Spleen (tissue), 11 donors: ENCODE measurements at regions not wholly inside any gene's neighbourhood (a gene's known extent, or its start where the extent isn't known, plus 50 kb on each side); places are given as distances from the start of the nearest gene placed in this dataset.
"Not testable (repeated sequence)": the region's sequence is repeated elsewhere in the genome, so short reads cannot be mapped to it uniquely, and the experiment has no call there.

Experiments
- DNase-seq: peaks from one replicate; pipeline ENCODE4 v3.0.0-alpha.2; 2020
- H3K27ac ChIP-seq, 8 donors: fragments of 200-600 bp; sonication (generic) in 7 of 8; 1 replicate in 4 of 8; 2 replicates in 4 of 8; pipeline versions ENCODE4 v1.5.0 to v1.8.0; 2016 to 2021; ENCODE audit warnings: inconsistent platforms in 4 of 8, mild to moderate bottlenecking in 4 of 8, moderate library complexity in 1 of 8
- H3K27me3 ChIP-seq, 7 donors: fragments of 200-600 bp; sonication (generic) in 6 of 7; replicated peaks in 1 of 7; 1 replicate in 4 of 7; 2 replicates in 3 of 7; pipeline versions ENCODE4 v1.5.0 to v1.8.0; 2016 to 2021; ENCODE audit warnings: inconsistent platforms in 3 of 7, mild to moderate bottlenecking in 1 of 7
- H3K36me3 ChIP-seq, 6 donors: fragments of 200-600 bp; sonication (generic) in 5 of 6; 1 replicate in 4 of 6; 2 replicates in 2 of 6; pipeline versions ENCODE4 v1.5.0 to v1.8.0; 2016 to 2021; ENCODE audit warnings: inconsistent platforms in 2 of 6
- H3K4me1 ChIP-seq, 6 donors: fragments of 200-600 bp; sonication (generic) in 5 of 6; 1 replicate in 3 of 6; 2 replicates in 3 of 6; pipeline versions ENCODE4 v1.5.0 to v1.8.0; 2016 to 2021; ENCODE audit warnings: inconsistent platforms in 3 of 6
- H3K4me3 ChIP-seq, 8 donors: fragments of 200-600 bp; sonication (generic) in 7 of 8; 1 replicate in 4 of 8; 2 replicates in 4 of 8; pipeline versions ENCODE4 v1.5.0 to v1.8.0; 2016 to 2021; ENCODE audit warnings: inconsistent platforms in 4 of 8, mild to moderate bottlenecking in 4 of 8, moderate library complexity in 2 of 8
- H3K9me3 ChIP-seq, 8 donors: fragments of 200-600 bp; sonication (generic) in 7 of 8; 1 replicate in 4 of 8; 2 replicates in 4 of 8; pipeline versions ENCODE4 v1.5.0 to v1.8.0; 2016 to 2021; ENCODE audit warnings: inconsistent platforms in 4 of 8
- CTCF ChIP-seq, 11 experiments: fragments of 200-600 bp in 7 of 11; fragments of 450-650 bp in 4 of 11; sonication (generic) in 4 of 11; IDR thresholded peaks in 8 of 11; conservative IDR thresholded peaks in 3 of 11; 1 replicate in 7 of 11; 2 replicates in 4 of 11; pipeline versions ENCODE4 v1.4.0 to v1.8.0; 2016 to 2021; ENCODE audit warnings: antibody characterized with exemption in 11 of 11, inconsistent platforms in 4 of 11, mild to moderate bottlenecking in 1 of 11
- POLR2A ChIP-seq, 3 donors: fragments of 450-650 bp; IDR thresholded peaks; one replicate each; pipeline ENCODE4 v1.5.1; 2017; ENCODE audit warnings: antibody characterized with exemption in 3 of 3, mild to moderate bottlenecking in 1 of 3
- POLR2AphosphoS5 ChIP-seq, 3 donors: sonication (generic); formaldehyde crosslinking; IDR thresholded peaks; one replicate each; pipeline ENCODE4 v1.5.1; 2017; ENCODE audit warnings: antibody characterized with exemption in 3 of 3
- WGBS, 5 donors: extraction: QIAGEN DNeasy Blood & Tissue Kit in 3 of 5; methylation state at CpG; one replicate each; pipeline versions ENCODE4 v1.1.5 to v1.1.7; 2013 to 2018; 5-methylcytosine and 5-hydroxymethylcytosine counted together
- intact Hi-C: fragments of 100-400 bp; cut with DNase I; formaldehyde crosslinking; loops from one replicate; pipeline ENCODE4 v1.15.0; 2023; ENCODE audit warnings: low total_unique reads
- donor health status: healthy with polysubstance abuse.
- donor health status: DM: no; HTN: no; CAD: no; lungs with moderate emphysema.
- donor health status: DM: no; HTN: no; CAD: no.
- donor health status: Bipolar disorder and iron deficiency.
- donor health status: healthy.
- donor health status: DM: no; HTN: no; CAD: no.
- donor health status: DM: yes; HTN: yes; CAD: no.

GRCh38 chr1:37184789-37185188, 150.5 kb upstream of the GRIK3 start:
- 56 to 80% (median 63%) methylated on average over 1 of the region's 1 CpG for WGBS, 5 donors

GRCh38 chr1:37186246-37186756, 152.0 kb upstream of the GRIK3 start:
- no peak for TF ChIP-seq POLR2AphosphoS5 (IDR thresholded peaks at IDR 0.05)
- TF ChIP-seq CTCF (IDR thresholded peaks at IDR 0.05 in 8 of 11, conservative IDR thresholded peaks at IDR 0.05 in 3 of 11): no peak
- no peak for TF ChIP-seq POLR2A (IDR thresholded peaks at IDR 0.05)
- peaks cover 0 to 13% (median 5%) of the 10 kb centered on the region in 8 donors for H3K9me3 ChIP-seq
- H3K4me3 ChIP-seq: no peak overlapping the region
- no peaks in the 10 kb centered on the region for H3K4me1 ChIP-seq
- WGBS, 5 donors: 85 to 100% (median 90%) methylated on average over 1 of the region's 1 CpG
- peaks cover 0 to 44% (median 6%) of the 10 kb centered on the region in 7 donors for H3K27me3 ChIP-seq
- no peak for DNase-seq
- intact Hi-C loops: no loop called here
- no peak overlapping the region for H3K27ac ChIP-seq
- H3K36me3 ChIP-seq: no peaks in the 10 kb centered on the region

More at GRCh38 chr1:37184789-37185188, 150.5 kb upstream of the GRIK3 start:
- Histone ChIP-seq H3K27me3 (peaks cover 0 to 50% (median 6%) of the 10 kb centered on the region in 7 donors), H3K4me3 (no peak overlapping the region), H3K9me3 (peaks cover 0 to 13% (median 5%) of the 10 kb centered on the region in 8 donors), H3K27ac (no peak overlapping the region), H3K4me1 (no peaks in the 10 kb centered on the region), H3K36me3 (no peaks in the 10 kb centered on the region)
- DNase-seq: no peak
- intact Hi-C loops: no loop called here
- TF ChIP-seq CTCF (IDR thresholded peaks at IDR 0.05 in 8 of 11, conservative IDR thresholded peaks at IDR 0.05 in 3 of 11): no peak
- no peak for TF ChIP-seq POLR2A (IDR thresholded peaks at IDR 0.05)
- no peak for TF ChIP-seq POLR2AphosphoS5 (IDR thresholded peaks at IDR 0.05)

GRCh38 chr1:37189111-37189510, 154.8 kb upstream of the GRIK3 start:
- no peak overlapping the region for H3K4me3 ChIP-seq
- H3K27ac ChIP-seq: no peak overlapping the region
- no peaks in the 10 kb centered on the region for H3K36me3 ChIP-seq
- peaks cover 0 to 45% (median 0%) of the 10 kb centered on the region in 7 donors for H3K27me3 ChIP-seq
- intact Hi-C loops: no loop called here
- peaks cover 0 to 10% (median 2%) of the 10 kb centered on the region in 8 donors for H3K9me3 ChIP-seq
- no peak for DNase-seq
- no peaks in the 10 kb centered on the region for H3K4me1 ChIP-seq
- WGBS, 5 donors: 16 to 34% (median 26%) methylated on average over 3 of the region's 3 CpGs
- TF ChIP-seq POLR2A (IDR thresholded peaks at IDR 0.05) (no peak), POLR2AphosphoS5 (IDR thresholded peaks at IDR 0.05) (no peak), CTCF (IDR thresholded peaks at IDR 0.05 in 8 of 11, conservative IDR thresholded peaks at IDR 0.05 in 3 of 11) (no peak)

- intact Hi-C loops: no loop called here
- DNase-seq: no peak
- H3K36me3 ChIP-seq: no peaks in the 10 kb centered on the region
- WGBS, 5 donors: 47 to 74% (median 58%) methylated on average over 3 of the region's 3 CpGs
- H3K4me1 ChIP-seq: no peaks in the 10 kb centered on the region
- no peak overlapping the region for H3K27ac ChIP-seq
- peaks cover 0 to 23% (median 5%) of the 10 kb centered on the region in 8 donors for H3K9me3 ChIP-seq
- no peak overlapping the region for H3K4me3 ChIP-seq
- TF ChIP-seq POLR2AphosphoS5 (IDR thresholded peaks at IDR 0.05) (no peak), CTCF (IDR thresholded peaks at IDR 0.05 in 8 of 11, conservative IDR thresholded peaks at IDR 0.05 in 3 of 11) (no peak), POLR2A (IDR thresholded peaks at IDR 0.05) (no peak)
- peaks cover 0 to 47% (median 0%) of the 10 kb centered on the region in 7 donors for H3K27me3 ChIP-seq
Measured at GRCh38 chr1:37197411-37197810, 163.1 kb upstream of the GRIK3 start.

GRCh38 chr1:37214305-37214704, 180.0 kb upstream of the GRIK3 start:
- H3K4me1 ChIP-seq, DNase-seq, H3K36me3 ChIP-seq, H3K27me3 ChIP-seq, intact Hi-C loops, H3K4me3 ChIP-seq, H3K27ac ChIP-seq: not testable (repeated sequence)
- peaks cover 0 to 16% (median 2%) of the 10 kb centered on the region in 8 donors for H3K9me3 ChIP-seq
- WGBS, 5 donors: 44 to 50% (median 48%) methylated on average over 5 of the region's 5 CpGs
